PFSK-1 (cell line): ENCODE measurements at regions not wholly inside any gene's neighbourhood (a gene's known extent, or its start where the extent isn't known, plus 50 kb on each side); places are given as distances from the start of the nearest gene placed in this dataset.

Source experiments
- FOXP2 ChIP-seq: optimal IDR thresholded peaks from 2 replicates; pipeline ENCODE3; 2011; ENCODE audit warnings: borderline replicate concordance, control low read depth, inconsistent platforms; ENCODE audit not compliant: insufficient read depth; ENCODE audit errors: extremely low read length, extremely low read depth
- POLR2AphosphoS5 ChIP-seq: IDR thresholded peaks from 2 replicates; pipeline ENCODE4 v1.6.1; 2012; ENCODE audit warnings: low read depth, mild to moderate bottlenecking, control low read depth, low read length, moderate library complexity
- REST ChIP-seq, 2 experiments: IDR thresholded peaks; 2 replicates each; pipeline versions ENCODE4 v1.6.1 to v1.8.0; 2011 to 2012; ENCODE audit warnings: low read depth in 2 of 2, low read length in 2 of 2, control low read depth in 1 of 2, inconsistent platforms in 1 of 2, mild to moderate bottlenecking in 1 of 2, moderate library complexity in 1 of 2; ENCODE audit not compliant: insufficient read depth in 1 of 2
- SIN3A ChIP-seq: IDR thresholded peaks from 2 replicates; pipeline ENCODE4 v1.6.1; 2012; ENCODE audit warnings: mild to moderate bottlenecking, low read length, moderate library complexity, borderline replicate concordance; ENCODE audit not compliant: insufficient read depth
- TAF1 ChIP-seq: IDR thresholded peaks from 2 replicates; pipeline ENCODE4 v1.6.1; 2012; ENCODE audit warnings: low read length, control low read depth, borderline replicate concordance; ENCODE audit not compliant: insufficient read depth

- TF ChIP-seq REST (IDR thresholded peaks at IDR 0.05; ENCODE audit: insufficient read depth in 1 of 2, low read depth in 2 of 2, low read length in 2 of 2) (no peak), POLR2AphosphoS5 (no peak), TAF1 (no peak), SIN3A (no peak), FOXP2 (no peak)
Observed at GRCh38 chr6:168746013-168746412, 305.0 kb downstream of the SMOC2 start.

- TF ChIP-seq TAF1 = no peak
- no peak for TF ChIP-seq SIN3A
- TF ChIP-seq FOXP2 = no peak
- TF ChIP-seq REST (IDR thresholded peaks at IDR 0.05; ENCODE audit: insufficient read depth in 1 of 2, low read depth in 2 of 2, low read length in 2 of 2) = no peak
- TF ChIP-seq POLR2AphosphoS5 = no peak
Observed at GRCh38 chr6:168744861-168745260, 303.9 kb downstream of the SMOC2 start.

GRCh38 chr6:168741942-168742782 is 301.2 kb downstream of the SMOC2 start:
- TF ChIP-seq REST (IDR thresholded peaks at IDR 0.05; ENCODE audit: insufficient read depth in 1 of 2, low read depth in 2 of 2, low read length in 2 of 2) (no peak), TAF1 (no peak), POLR2AphosphoS5 (no peak), SIN3A (no peak), FOXP2 (no peak)

GRCh38 chr6:168741305-168741704 is 300.3 kb downstream of the SMOC2 start:
- TF ChIP-seq TAF1 = no peak
- TF ChIP-seq SIN3A = no peak
- no peak for TF ChIP-seq POLR2AphosphoS5
- TF ChIP-seq REST (IDR thresholded peaks at IDR 0.05; ENCODE audit: insufficient read depth in 1 of 2, low read depth in 2 of 2, low read length in 2 of 2) = no peak
- TF ChIP-seq FOXP2 = no peak
